Muscle of leg (tissue), 3 donors: ENCODE measurements at regions not wholly inside any gene's neighbourhood (a gene's known extent, or its start where the extent isn't known, plus 50 kb on each side); places are given as distances from the start of the nearest gene placed in this dataset.

ENCODE experiments used
- DNase-seq: peaks from one replicate; pipeline ENCODE4 v3.0.0; 2013
- H3K27ac ChIP-seq: one replicate; pipeline ENCODE4 v1.5.1; 2013; ENCODE audit warnings: mild to moderate bottlenecking, low read length, control low read depth
- H3K27me3 ChIP-seq: one replicate; pipeline ENCODE4 v1.6.1; 2013; ENCODE audit warnings: low read length; ENCODE audit not compliant: control insufficient read depth, insufficient read depth
- H3K36me3 ChIP-seq: one replicate; pipeline ENCODE4 v1.6.1; 2013; ENCODE audit warnings: low read length; ENCODE audit not compliant: control insufficient read depth, insufficient read depth
- H3K4me1 ChIP-seq: one replicate; pipeline ENCODE4 v1.6.1; 2013; ENCODE audit warnings: low read length; ENCODE audit not compliant: control insufficient read depth, insufficient read depth
- H3K4me3 ChIP-seq: one replicate; pipeline ENCODE4 v1.5.1; 2013; ENCODE audit warnings: low read length, control low read depth
- H3K9me3 ChIP-seq: replicated peaks from 2 replicates; pipeline ENCODE4 v1.6.1; 2013; ENCODE audit warnings: low read depth, low read length; ENCODE audit not compliant: control insufficient read depth
- WGBS: methylation state at CpG from one replicate; pipeline ENCODE4 v1.1.5; 2013; ENCODE audit warnings: missing lambda C conversion rate; ENCODE audit not compliant: insufficient coverage; 5-methylcytosine and 5-hydroxymethylcytosine counted together

DNA sequence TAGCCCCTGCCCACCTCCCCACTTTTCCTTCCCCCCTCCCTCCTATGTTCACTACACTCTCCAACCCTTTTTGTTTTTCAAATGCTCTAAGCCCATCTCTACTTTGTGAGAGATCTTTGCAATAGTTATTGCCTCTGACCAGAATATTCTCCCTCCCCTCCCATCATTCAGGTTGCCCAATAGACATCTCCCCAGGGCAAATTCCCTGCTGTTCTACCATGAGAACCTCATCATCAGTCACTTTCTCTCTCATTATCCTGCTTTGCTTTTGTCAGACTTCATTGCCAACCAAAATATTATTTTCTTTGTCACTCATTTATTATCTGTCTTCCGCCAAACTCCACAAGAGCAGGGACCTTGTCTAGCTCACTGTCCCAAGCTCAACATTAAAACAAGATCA is 268.2 kb upstream of the PPARGC1A start:
- Histone ChIP-seq H3K4me3 (no peak overlapping the region), H3K36me3 (no peaks in the 10 kb centered on the region), H3K4me1 (no peaks in the 10 kb centered on the region), H3K9me3 (no peaks in the 10 kb centered on the region), H3K27ac (no peak overlapping the region), H3K27me3 (no peaks in the 10 kb centered on the region)
- WGBS = 83% methylated on average over 1 of the region's 1 CpG
- no peak for DNase-seq

DNA sequence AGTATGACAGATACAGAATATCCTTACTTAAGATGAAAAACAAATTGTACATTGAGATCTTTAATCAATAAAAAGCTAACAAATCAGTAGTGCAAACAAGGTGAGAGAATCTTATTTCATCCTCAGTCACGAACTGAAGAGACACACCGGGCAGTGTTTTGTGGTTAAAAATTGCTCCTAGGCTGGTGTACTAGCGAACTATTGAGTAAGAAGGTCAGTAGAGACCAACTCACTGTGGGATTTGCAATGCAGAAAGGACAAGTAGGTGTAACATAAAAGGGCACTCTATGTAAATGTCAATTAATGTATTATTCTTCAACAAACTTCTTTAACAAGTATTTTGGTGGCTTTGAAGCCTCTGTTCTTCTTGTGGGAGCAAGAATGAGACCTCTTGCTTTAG is 260.2 kb upstream of the PPARGC1A start:
- H3K4me1 ChIP-seq = no peaks in the 10 kb centered on the region
- H3K36me3 ChIP-seq = no peaks in the 10 kb centered on the region
- WGBS = no CpG with 5 or more reads among the region's 3 CpGs

DNA sequence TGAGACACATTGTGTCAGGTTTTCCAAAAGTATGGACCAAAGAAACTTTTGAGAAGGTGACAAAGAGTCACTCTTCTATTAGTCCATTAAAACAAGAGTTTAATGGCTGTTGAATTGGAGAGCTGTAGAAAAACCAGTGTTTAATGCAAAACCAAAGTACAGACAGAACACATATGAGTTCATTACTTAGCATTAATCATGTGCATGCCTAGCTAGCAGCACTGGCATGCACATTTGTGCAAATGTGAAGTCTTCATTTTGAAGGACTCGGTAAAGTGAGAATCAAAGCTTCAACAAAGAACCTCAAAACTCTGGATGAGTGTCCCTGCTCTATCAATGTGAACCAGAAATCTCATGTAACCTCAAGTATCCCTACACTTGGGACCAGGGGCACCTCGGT is 256.3 kb upstream of the PPARGC1A start:
- Histone ChIP-seq H3K27ac (no peak overlapping the region), H3K9me3 (no peaks in the 10 kb centered on the region), H3K27me3 (no peaks in the 10 kb centered on the region), H3K4me1 (peaks cover 2% of the 10 kb centered on the region), H3K36me3 (no peaks in the 10 kb centered on the region), H3K4me3 (no peak overlapping the region)
- no peak for DNase-seq
- WGBS = no CpG with 5 or more reads among the region's 2 CpGs

More for the DNA sequence above, 260.2 kb upstream of the PPARGC1A start:
- H3K9me3 ChIP-seq = no peaks in the 10 kb centered on the region
- H3K27ac ChIP-seq = no peak overlapping the region
- H3K4me3 ChIP-seq = no peak overlapping the region
- H3K27me3 ChIP-seq = no peaks in the 10 kb centered on the region
- DNase-seq = no peak

DNA sequence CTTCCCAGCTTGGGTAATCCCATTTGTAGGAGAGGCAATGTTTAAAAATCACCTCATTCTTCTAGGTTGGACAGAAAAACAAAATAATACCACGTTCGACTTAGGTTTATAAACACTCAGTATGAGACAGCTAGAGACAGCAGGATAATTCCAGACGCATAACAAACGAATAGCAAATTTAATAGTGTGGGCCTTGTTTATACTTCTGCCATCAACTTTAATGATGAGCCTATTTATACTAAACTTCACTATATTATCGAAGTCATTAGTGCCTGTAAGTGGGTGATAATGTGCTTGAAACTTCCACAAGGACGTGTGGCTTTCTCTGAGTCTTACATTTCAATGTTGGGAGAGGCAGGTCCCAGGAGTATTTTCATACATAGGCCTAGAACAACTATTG is 255.7 kb upstream of the PPARGC1A start:
- no CpG with 5 or more reads among the region's 6 CpGs for WGBS
- Histone ChIP-seq H3K4me3 (no peak overlapping the region), H3K27me3 (no peaks in the 10 kb centered on the region), H3K36me3 (no peaks in the 10 kb centered on the region), H3K27ac (no peak overlapping the region), H3K9me3 (no peaks in the 10 kb centered on the region), H3K4me1 (peaks cover 6% of the 10 kb centered on the region)
- DNase-seq = no peak

DNA sequence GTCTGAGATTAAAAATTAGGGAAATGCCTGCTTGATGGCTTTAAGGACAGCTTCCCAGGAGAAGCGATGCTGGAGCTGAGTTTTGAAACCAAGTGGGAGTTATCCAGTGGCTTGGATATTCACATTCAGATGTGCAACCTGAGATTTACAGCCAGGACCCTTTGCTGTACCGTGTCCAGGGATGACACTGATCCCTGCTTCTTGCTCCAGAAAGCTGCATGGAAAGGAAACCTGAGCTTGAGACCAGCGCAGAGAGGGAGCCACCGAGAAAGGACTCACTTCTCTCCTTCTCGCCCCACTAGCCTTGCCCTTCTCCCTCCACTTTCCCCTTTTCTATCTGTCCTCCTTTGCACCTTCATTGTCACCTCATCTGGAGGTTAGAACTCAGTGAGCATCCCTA is 254.5 kb upstream of the PPARGC1A start:
- Histone ChIP-seq H3K9me3 (no peaks in the 10 kb centered on the region), H3K27me3 (no peaks in the 10 kb centered on the region), H3K4me1 (peaks cover 6% of the 10 kb centered on the region), H3K36me3 (no peaks in the 10 kb centered on the region), H3K27ac (no peak overlapping the region), H3K4me3 (no peak overlapping the region)
- peak; percentile 57 for DNase-seq
- WGBS = 9% methylated on average over 2 of the region's 5 CpGs

DNA sequence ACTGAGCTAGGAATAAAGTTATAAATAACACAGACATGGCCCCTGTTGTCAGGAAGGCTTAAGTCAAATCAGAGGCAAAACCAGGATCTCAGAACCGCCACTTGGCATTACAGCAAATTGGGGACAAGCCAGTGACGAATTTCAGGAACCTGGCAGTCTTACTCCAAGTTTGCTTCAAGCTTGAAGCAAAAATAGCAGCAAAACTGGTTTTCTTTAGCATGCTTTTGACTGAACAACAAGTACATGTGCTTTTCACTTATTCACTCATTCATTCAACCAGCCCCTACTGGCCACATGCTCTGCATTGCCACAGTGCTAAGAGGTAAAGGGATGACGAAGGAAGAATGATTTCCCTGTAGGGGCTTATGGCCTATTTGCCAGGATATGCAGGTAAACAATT is 253.9 kb upstream of the PPARGC1A start:
- no peak overlapping the region for H3K4me3 ChIP-seq
- 56% methylated on average over 2 of the region's 3 CpGs for WGBS
- peaks cover 6% of the 10 kb centered on the region for H3K4me1 ChIP-seq
- DNase-seq = peak; percentile 29
- H3K9me3 ChIP-seq = no peaks in the 10 kb centered on the region
- H3K27me3 ChIP-seq = no peaks in the 10 kb centered on the region
- H3K36me3 ChIP-seq = no peaks in the 10 kb centered on the region
- no peak overlapping the region for H3K27ac ChIP-seq

DNA sequence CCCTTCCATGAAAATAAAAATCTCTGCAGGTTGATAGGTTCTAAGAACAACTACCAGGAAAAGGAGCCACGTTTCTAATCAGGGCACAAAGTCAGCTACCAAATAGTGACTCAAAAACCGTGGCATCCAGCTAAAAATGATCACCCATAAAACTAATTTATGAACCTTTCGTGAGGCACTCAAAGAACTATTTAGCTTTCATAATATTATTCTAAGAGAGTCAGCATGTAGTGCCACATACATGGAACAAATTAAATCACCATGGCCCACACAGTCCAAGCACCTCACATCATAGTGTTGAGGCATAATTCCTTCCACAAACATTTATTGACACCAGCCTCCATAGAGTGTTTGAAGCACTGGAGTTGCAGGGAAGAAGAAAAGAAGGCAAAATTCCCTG is 252.0 kb upstream of the PPARGC1A start:
- Histone ChIP-seq H3K36me3 (no peaks in the 10 kb centered on the region), H3K9me3 (no peaks in the 10 kb centered on the region), H3K4me1 (peaks cover 12% of the 10 kb centered on the region), H3K4me3 (no peak overlapping the region), H3K27me3 (no peaks in the 10 kb centered on the region), H3K27ac (no peak overlapping the region)
- no CpG with 5 or more reads among the region's 3 CpGs for WGBS
- no peak for DNase-seq

DNA sequence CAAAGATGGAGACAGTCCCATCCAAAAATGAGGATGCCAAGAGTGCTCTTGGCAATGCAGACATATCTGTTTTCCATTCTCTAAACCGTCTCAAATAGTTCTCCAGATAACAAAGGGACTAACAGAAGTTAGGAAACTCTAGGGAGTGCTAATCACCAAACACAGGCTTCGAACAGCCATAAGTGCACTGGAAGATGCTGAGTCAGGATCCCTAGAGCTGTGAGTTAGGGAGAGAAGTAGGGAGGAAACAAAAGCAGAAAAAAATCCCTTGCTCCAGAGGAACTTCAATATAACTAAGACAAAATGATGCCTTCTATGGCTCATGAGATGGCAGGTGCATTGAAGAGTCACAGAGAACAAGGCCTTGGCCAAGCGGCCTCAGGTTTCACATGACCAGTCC is 251.0 kb upstream of the PPARGC1A start:
- Histone ChIP-seq H3K36me3 (no peaks in the 10 kb centered on the region), H3K27me3 (no peaks in the 10 kb centered on the region), H3K4me1 (peaks cover 12% of the 10 kb centered on the region), H3K27ac (no peak overlapping the region), H3K4me3 (no peak overlapping the region), H3K9me3 (no peaks in the 10 kb centered on the region)
- peak; percentile 39 for DNase-seq
- 100% methylated on average over 1 of the region's 3 CpGs for WGBS

DNA sequence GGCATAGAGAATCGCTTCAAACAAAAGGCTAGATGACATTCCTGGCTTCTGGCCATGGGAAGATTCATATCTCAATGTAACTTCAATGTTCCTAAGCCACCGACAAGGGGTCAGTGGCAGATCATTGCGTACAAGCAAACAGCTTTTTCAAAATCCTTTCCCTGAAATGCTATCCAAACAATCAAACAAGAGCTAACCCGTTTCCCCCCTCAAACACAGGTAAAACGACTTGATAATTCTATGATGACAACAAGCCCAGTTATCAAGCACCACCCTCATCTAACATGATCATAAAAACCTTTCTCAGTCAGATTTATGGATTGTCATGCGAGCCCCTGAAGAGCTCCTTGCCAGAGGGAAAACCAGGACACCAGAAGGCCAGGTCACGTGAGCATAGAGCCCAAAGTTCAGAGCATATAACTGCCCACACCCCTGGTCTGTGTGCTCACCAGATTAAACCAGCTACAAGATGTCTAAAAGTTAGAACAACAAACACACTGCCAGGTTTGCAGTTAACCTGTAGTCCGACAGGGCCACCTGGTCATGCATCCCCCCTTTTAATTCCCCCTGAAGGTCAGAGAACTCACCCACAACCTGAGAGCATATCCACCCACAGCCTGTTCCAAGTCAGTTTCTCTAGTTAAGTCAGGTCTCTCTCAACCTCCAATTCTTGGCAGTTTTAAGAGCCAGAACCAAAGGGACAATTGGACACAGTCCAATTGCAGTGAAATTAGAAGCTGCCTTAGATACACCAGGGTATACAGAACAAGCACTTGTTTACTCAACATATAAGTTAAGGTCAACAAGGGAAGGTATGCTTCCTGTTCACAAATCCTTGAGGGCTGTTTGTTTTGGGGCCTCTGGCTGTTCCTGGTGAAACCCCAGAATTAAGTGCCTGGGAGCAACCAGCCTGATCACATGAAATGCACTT is 248.1 kb upstream of the PPARGC1A start:
- WGBS = 63% methylated on average over 7 of the region's 8 CpGs
- Histone ChIP-seq H3K27me3 (no peaks in the 10 kb centered on the region), H3K4me1 (peaks cover 10% of the 10 kb centered on the region), H3K27ac (no peak overlapping the region), H3K9me3 (no peaks in the 10 kb centered on the region), H3K4me3 (no peak overlapping the region), H3K36me3 (no peaks in the 10 kb centered on the region)
- DNase-seq = peak; percentile 19

DNA sequence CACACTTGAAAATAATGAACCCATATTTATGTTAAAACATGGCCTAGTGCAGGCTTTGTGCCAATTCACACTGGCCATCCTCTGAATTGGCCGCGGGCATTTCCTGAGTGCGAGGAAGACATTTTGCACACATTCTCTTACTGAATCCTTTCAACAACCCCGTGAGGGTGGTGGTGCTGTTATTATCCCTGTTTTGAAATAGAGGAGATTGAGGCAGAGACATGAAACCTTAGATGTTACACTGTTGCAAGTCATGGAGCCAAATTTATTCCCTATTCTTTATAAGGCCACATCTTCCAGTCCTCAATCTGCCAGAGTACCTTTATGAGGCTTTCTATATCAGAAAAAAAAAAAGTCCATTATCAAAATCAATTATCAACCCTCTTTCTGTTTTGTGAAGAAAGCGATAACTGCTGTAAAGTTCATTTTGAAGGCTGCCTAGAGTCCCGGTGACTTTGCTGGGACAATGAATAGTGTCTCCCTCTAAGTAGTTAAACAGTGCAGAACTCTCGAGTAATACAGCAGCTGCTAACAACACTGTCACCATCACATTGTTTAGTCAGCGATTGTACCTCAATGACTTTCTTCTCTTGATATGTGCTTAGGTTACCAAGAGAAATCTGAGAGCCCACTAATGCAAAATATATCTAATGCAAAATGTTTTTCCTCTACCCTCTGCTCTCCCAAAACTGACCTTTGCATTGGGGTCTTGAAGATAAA is 242.3 kb upstream of the PPARGC1A start:
- no peak for DNase-seq
- Histone ChIP-seq H3K27ac (no peak overlapping the region), H3K4me3 (no peak overlapping the region), H3K9me3 (no peaks in the 10 kb centered on the region), H3K27me3 (no peaks in the 10 kb centered on the region), H3K4me1 (no peaks in the 10 kb centered on the region), H3K36me3 (no peaks in the 10 kb centered on the region)
- no CpG with 5 or more reads among the region's 8 CpGs for WGBS
